Activated CD8-positive, alpha-beta T cell treated with anti-CD3 and anti-CD28 coated beads for 36 hours (primary cell): ENCODE measurements at regions not wholly inside any gene's neighbourhood (a gene's known extent, or its start where the extent isn't known, plus 50 kb on each side); places are given as distances from the start of the nearest gene placed in this dataset.

Experiments used
- ATAC-seq: fragments of 200-7000 bp; cut with Tn5 transposase; one replicate; pipeline ENCODE4 v1.10.0; 2021; ENCODE audit warnings: mild to moderate bottlenecking, moderate library complexity
- CTCF ChIA-PET: fragments of 350-600 bp; sonication (Branson Sonifier 250); formaldehyde crosslinking; loops from one replicate; lab custom pipeline; 2021; ENCODE audit warnings: antibody characterized with exemption; lab: Charles Lee
- POLR2A ChIA-PET: fragments of 350-600 bp; sonication (Branson Sonifier 250); formaldehyde crosslinking; loops from one replicate; lab custom pipeline; 2021; ENCODE audit warnings: antibody characterized with exemption; lab: Charles Lee
- DNase-seq: peaks from one replicate; pipeline ENCODE4 v3.0.0-alpha.2; 2020
- H3K27ac Mint-ChIP-seq: one replicate; pipeline ENCODE4 v1.8.0; 2021; ENCODE audit warnings: mild to moderate bottlenecking, mixed read lengths
- H3K27me3 Mint-ChIP-seq: one replicate; pipeline ENCODE4 v1.8.0; 2021; ENCODE audit warnings: mixed read lengths
- H3K36me3 Mint-ChIP-seq: one replicate; pipeline ENCODE4 v1.8.0; 2021; ENCODE audit warnings: low read depth, mixed read lengths
- H3K4me1 Mint-ChIP-seq: one replicate; pipeline ENCODE4 v1.8.0; 2021; ENCODE audit warnings: low read depth, mixed read lengths
- H3K4me3 Mint-ChIP-seq: one replicate; pipeline ENCODE4 v1.8.0; 2021; ENCODE audit warnings: mild to moderate bottlenecking, moderate library complexity, mixed read lengths
- H3K9me3 Mint-ChIP-seq: one replicate; pipeline ENCODE4 v1.8.0; 2021; ENCODE audit warnings: mixed read lengths
- intact Hi-C: fragments of 100-400 bp; cut with micrococcal nuclease; formaldehyde crosslinking; loops from one replicate; pipeline ENCODE4 v1.10.0; 2022
- TF ChIP-seq, protein P1 (sequence below): fragments of 200-600 bp; IDR thresholded peaks from one replicate; pipeline ENCODE4 v1.8.0; 2022; ENCODE audit warnings: antibody characterized with exemption, mild to moderate bottlenecking

DNA sequence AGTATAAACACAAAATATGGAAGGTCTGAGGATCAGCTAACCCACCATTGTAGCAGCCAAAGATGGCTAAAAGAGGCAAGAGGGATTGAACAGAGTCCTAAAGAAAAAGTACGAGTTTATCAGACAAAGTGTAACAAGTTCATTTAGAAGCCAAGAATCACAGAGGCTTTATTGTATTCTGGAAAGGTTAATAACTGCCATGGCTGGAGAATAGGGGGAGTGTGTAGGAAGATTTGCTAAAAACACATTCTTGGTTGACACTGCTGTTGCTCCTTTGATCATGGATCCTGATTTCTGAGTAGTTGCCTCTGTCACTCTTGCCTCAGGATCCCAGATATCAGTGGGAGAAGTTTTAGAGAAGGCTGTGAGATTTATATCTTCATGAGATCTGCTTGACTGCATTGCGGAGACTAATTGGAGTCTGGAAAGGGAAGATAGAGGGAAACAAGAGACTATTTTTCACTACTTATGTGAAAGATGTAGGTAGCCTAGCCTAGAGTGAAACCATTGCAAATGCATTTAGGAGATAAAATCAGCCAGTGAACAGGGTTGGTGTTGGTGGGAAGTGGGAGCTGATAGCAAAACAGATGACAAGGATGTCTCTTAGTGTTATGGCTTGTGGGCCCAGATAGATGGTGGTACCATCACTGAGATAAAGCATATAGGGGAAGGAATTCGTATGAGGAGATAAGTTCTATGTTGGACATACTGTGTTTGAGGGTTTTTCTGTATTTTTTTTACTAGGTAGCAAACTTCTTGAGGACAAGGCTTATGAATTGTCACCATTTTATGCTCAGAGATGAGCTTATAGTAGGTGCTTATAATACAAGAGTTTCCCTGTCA, 402.9 kb upstream of the PDE3A start:
- no peaks in the 10 kb centered on the region for H3K4me1 Mint-ChIP-seq
- no peaks in the 10 kb centered on the region for H3K27me3 Mint-ChIP-seq
- ATAC-seq (no peak), DNase-seq (no peak)
- TF ChIP-seq, protein P1, sequence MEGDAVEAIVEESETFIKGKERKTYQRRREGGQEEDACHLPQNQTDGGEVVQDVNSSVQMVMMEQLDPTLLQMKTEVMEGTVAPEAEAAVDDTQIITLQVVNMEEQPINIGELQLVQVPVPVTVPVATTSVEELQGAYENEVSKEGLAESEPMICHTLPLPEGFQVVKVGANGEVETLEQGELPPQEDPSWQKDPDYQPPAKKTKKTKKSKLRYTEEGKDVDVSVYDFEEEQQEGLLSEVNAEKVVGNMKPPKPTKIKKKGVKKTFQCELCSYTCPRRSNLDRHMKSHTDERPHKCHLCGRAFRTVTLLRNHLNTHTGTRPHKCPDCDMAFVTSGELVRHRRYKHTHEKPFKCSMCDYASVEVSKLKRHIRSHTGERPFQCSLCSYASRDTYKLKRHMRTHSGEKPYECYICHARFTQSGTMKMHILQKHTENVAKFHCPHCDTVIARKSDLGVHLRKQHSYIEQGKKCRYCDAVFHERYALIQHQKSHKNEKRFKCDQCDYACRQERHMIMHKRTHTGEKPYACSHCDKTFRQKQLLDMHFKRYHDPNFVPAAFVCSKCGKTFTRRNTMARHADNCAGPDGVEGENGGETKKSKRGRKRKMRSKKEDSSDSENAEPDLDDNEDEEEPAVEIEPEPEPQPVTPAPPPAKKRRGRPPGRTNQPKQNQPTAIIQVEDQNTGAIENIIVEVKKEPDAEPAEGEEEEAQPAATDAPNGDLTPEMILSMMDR, result no peak
- CTCF ChIA-PET, result no interaction called here
- no peak overlapping the region for H3K4me3 Mint-ChIP-seq
- intact Hi-C loops, result no loop called here
- H3K36me3 Mint-ChIP-seq, result no peaks in the 10 kb centered on the region
- H3K27ac Mint-ChIP-seq, result no peak overlapping the region
- H3K9me3 Mint-ChIP-seq, result no peaks in the 10 kb centered on the region
- POLR2A ChIA-PET, result no interaction called here

DNA sequence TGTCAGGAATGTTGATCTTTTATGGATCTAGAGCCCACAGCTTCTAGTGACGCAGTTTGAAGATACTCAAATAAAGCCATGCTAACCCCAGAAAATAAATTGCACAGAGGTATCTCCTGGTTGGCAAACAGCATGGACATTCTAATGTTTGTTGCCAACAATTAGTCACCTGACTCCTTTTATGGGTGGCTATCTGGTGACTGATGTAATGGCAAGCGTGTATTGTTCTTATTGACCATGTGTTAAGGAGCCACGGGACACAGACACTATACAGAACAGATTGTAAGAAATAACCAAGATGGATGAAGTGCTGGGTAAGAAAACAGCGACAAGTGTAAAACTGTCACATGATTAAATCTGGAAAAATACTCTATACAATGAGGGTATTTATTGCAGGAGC, 401.3 kb upstream of the PDE3A start:
- POLR2A ChIA-PET, result no interaction called here
- intact Hi-C loops, result no loop called here

DNA sequence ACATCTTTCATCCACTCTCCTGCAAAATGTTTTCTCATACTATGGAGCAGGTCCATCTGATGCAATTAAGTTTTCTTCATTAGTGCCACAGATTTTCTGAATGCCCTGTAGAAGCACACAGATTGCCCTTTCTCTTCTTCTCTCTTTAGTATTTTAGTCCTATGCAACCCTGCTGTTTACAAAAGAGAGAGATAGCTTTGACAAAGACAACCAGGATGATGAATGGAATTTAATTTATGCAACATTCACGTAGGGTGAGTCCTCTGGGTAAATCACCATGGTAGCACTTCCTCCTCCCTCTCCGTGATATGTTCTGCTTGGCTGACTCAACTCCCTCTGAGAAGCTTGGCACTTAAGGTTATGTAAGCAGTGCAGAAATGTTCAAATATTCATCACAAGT, 400.9 kb upstream of the PDE3A start:
- Mint-ChIP-seq H3K9me3 (no peaks in the 10 kb centered on the region), H3K4me3 (no peak overlapping the region), H3K27me3 (no peaks in the 10 kb centered on the region), H3K4me1 (peaks cover 4% of the 10 kb centered on the region), H3K27ac (no peak overlapping the region), H3K36me3 (no peaks in the 10 kb centered on the region)
- POLR2A ChIA-PET, result no interaction called here
- CTCF ChIA-PET, result no interaction called here
- intact Hi-C loops, result no loop called here
- no peak for DNase-seq
- TF ChIP-seq, protein P1, result no peak
- ATAC-seq, result no peak

More for the DNA sequence above, 401.3 kb upstream of the PDE3A start:
- Mint-ChIP-seq H3K4me3 (no peak overlapping the region), H3K9me3 (no peaks in the 10 kb centered on the region), H3K4me1 (peaks cover 2% of the 10 kb centered on the region), H3K36me3 (no peaks in the 10 kb centered on the region), H3K27ac (no peak overlapping the region), H3K27me3 (no peaks in the 10 kb centered on the region)
- ATAC-seq (no peak), DNase-seq (no peak)
- TF ChIP-seq, protein P1, result no peak
- CTCF ChIA-PET, result no interaction called here

DNA sequence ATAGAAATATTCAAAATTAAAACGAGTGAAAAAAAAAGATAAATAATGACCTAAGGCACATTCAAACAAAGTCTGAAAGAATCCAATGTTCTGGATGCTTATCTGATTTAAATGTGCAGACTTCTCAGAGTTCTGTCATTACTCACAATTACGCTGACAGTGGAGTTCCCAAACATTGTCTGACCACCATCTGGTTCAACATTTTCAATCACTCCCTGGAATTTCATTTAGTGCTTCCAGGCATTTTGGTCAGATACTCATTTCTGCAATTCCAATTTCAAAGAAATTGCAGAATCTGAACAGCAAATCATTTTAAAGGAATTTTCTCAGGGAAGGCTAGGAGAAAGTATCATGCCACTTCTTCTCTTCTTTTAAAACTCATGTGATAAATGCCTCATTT, 398.2 kb upstream of the PDE3A start:
- DNase-seq, result no peak
- intact Hi-C loops, result no loop called here
- ChIA-PET POLR2A (no interaction called here), CTCF (interaction anchor here (1.1 kb wide), 1 partner anchor 72 kb away, joined by 3 read pairs; no protein-coding TSS in a partner anchor)
- TF ChIP-seq, protein P1, result no peak
- ATAC-seq, result no peak
- Mint-ChIP-seq H3K4me1 (peaks cover 12% of the 10 kb centered on the region), H3K36me3 (no peaks in the 10 kb centered on the region), H3K27ac (no peak overlapping the region), H3K4me3 (no peak overlapping the region), H3K9me3 (no peaks in the 10 kb centered on the region), H3K27me3 (no peaks in the 10 kb centered on the region)

DNA sequence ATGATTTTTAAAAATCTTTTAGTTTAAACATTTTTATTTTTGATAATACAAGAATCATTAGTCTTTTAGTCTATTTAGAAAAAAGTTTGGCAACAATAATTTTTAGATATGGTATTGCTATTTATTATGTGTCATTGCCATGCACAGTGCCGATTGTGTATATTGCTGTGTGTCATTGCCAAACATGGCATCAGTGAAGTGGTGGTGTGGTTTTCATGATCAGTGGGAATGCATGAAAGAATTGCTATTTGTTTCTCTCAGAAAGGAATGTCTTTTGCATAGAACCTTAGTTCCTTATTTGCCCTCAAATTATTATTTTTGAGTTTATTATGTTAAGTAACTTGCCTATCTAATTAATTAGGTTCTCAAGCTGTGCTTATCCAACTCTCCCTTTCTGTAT, 397.5 kb upstream of the PDE3A start:
- TF ChIP-seq, protein P1, result no peak
- Mint-ChIP-seq H3K27ac (no peak overlapping the region), H3K9me3 (no peaks in the 10 kb centered on the region), H3K4me3 (no peak overlapping the region), H3K27me3 (no peaks in the 10 kb centered on the region), H3K36me3 (no peaks in the 10 kb centered on the region), H3K4me1 (peaks cover 12% of the 10 kb centered on the region)
- no peak for ATAC-seq
- POLR2A ChIA-PET, result no interaction called here
- CTCF ChIA-PET, result no interaction called here
- DNase-seq, result no peak
- intact Hi-C loops, result no loop called here
